SH-SY5Y (cell line): ENCODE measurements at regions not wholly inside any gene's neighbourhood (a gene's known extent, or its start where the extent isn't known, plus 50 kb on each side); places are given as distances from the start of the nearest gene placed in this dataset.

ENCODE experiments used
- GATA2 ChIP-seq: IDR thresholded peaks from 2 replicates; pipeline ENCODE4 v1.6.1; 2011; ENCODE audit warnings: mild to moderate bottlenecking, low read depth, low read length
- GATA3 ChIP-seq: IDR thresholded peaks from 2 replicates; pipeline ENCODE4 v1.6.1; 2011; ENCODE audit warnings: low read depth, mild to moderate bottlenecking, low read length, moderate library complexity

DNA sequence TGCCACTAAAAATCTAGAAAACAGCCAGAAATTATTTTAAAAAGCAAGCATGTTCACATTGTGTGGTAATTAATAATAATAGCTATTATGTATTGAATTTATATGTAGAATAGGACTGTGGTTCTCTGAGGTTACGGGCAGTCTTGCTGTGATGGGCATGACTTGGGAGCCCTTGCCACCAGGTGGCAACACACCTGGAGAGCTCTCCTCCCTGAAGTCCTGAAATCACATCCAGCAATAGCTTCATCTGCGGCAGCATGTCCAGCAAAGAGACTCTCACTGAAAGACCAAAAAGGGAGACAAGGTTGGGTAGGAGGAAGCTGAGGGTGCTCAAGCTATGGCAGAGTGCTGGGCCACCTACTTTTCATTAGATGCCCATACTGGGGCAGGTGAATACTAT, 206.8 kb upstream of the IL12A start:
- TF ChIP-seq GATA2 (no peak), GATA3 (no peak)
